HG03575 (cell line): ENCODE measurements at regions not wholly inside any gene's neighbourhood (a gene's known extent, or its start where the extent isn't known, plus 50 kb on each side); places are given as distances from the start of the nearest gene placed in this dataset.

Experiments used
- ATAC-seq: cut with Tn5 transposase; IDR thresholded peaks from one replicate; pipeline ENCODE4 v1.9.1; 2021; ENCODE audit not compliant: unreplicated experiment, insufficient number of reproducible peaks, low FRiP score; ENCODE audit errors: extremely low read depth

GRCh38 chr12:127742231-127742630 is 524.7 kb upstream of the TMEM132C start:
- no peak for ATAC-seq

GRCh38 chr12:127745469-127746212 is 521.3 kb upstream of the TMEM132C start:
- ATAC-seq, result no peak

GRCh38 chr12:127749416-127749815 is 517.6 kb upstream of the TMEM132C start:
- ATAC-seq, result no peak

- ATAC-seq, result no peak
Measured at GRCh38 chr12:127750076-127750840, 516.7 kb upstream of the TMEM132C start.

- no peak for ATAC-seq
Measured at GRCh38 chr12:127752802-127753201, 514.2 kb upstream of the TMEM132C start.

GRCh38 chr12:127760357-127760756 is 506.6 kb upstream of the TMEM132C start:
- ATAC-seq, result no peak

- ATAC-seq, result no peak
Measured at GRCh38 chr12:127760996-127761395, 506.0 kb upstream of the TMEM132C start.

- no peak for ATAC-seq
Measured at GRCh38 chr12:127761880-127762279, 505.1 kb upstream of the TMEM132C start.

GRCh38 chr12:127767656-127768055 is 499.3 kb upstream of the TMEM132C start:
- ATAC-seq, result no peak

- no peak for ATAC-seq
Measured at GRCh38 chr12:127770118-127770517, 496.9 kb upstream of the TMEM132C start.

- ATAC-seq, result no peak
Measured at GRCh38 chr12:127771546-127771945, 495.4 kb upstream of the TMEM132C start.

GRCh38 chr12:127773520-127773919 is 493.4 kb upstream of the TMEM132C start:
- ATAC-seq, result no peak

- ATAC-seq, result no peak
Measured at GRCh38 chr12:127774828-127775227, 492.1 kb upstream of the TMEM132C start.

GRCh38 chr12:127779301-127780045 is 487.5 kb upstream of the TMEM132C start:
- ATAC-seq, result no peak

- ATAC-seq, result no peak
Measured at GRCh38 chr12:127780881-127781280, 486.1 kb upstream of the TMEM132C start.

- no peak for ATAC-seq
Measured at GRCh38 chr12:127781336-127781735, 485.6 kb upstream of the TMEM132C start.

GRCh38 chr12:127785540-127785939 is 481.4 kb upstream of the TMEM132C start:
- no peak for ATAC-seq

GRCh38 chr12:127785986-127786590 is 480.9 kb upstream of the TMEM132C start:
- no peak for ATAC-seq

- ATAC-seq, result no peak
Measured at GRCh38 chr12:127787544-127787943, 479.4 kb upstream of the TMEM132C start.
